OCI-LY3 (cell line): ENCODE measurements at regions not wholly inside any gene's neighbourhood (a gene's known extent, or its start where the extent isn't known, plus 50 kb on each side); places are given as distances from the start of the nearest gene placed in this dataset.

Experiments used
- H2AFZ ChIP-seq: fragments of 200-600, 300-600 bp; shearing (Covaris generic); 2 replicates; pipeline ENCODE4 v1.6.0; 2014; ENCODE audit warnings: antibody characterized with exemption, low read depth, low read length
- H3K27ac ChIP-seq: fragments of 200-600, 300-600 bp; sonication (generic); 2 replicates; pipeline ENCODE4 v1.5.1; 2014; ENCODE audit warnings: mild to moderate bottlenecking, low read length, moderate library complexity, mixed read lengths
- H3K27me3 ChIP-seq: fragments of 200-600, 300-600 bp; sonication (generic); 2 replicates; pipeline ENCODE4 v1.6.1; 2014; ENCODE audit warnings: low read depth, low read length, mixed read lengths
- H3K36me3 ChIP-seq: fragments of 200-600, 300-600 bp; sonication (generic); replicated peaks from 2 replicates; pipeline ENCODE3; 2014; ENCODE audit warnings: low read depth, low read length, mixed read lengths
- H3K4me1 ChIP-seq: fragments of 300-600, 200-600 bp; sonication (generic); 2 replicates; pipeline ENCODE4 v1.6.1; 2014; ENCODE audit warnings: low read length, mixed read lengths
- H3K4me2 ChIP-seq: fragments of 200-600, 300-600 bp; sonication (generic); 2 replicates; pipeline ENCODE4 v1.6.1; 2014; ENCODE audit warnings: low read length, mixed read lengths
- H3K4me3 ChIP-seq: fragments of 300-600, 200-600 bp; sonication (generic); 2 replicates; pipeline ENCODE4 v1.5.1; 2014; ENCODE audit warnings: antibody characterized with exemption, mild to moderate bottlenecking, low read length, moderate library complexity
- H3K79me2 ChIP-seq: fragments of 300-600, 200-600 bp; shearing (Covaris generic); 2 replicates; pipeline ENCODE4 v1.6.1; 2014; ENCODE audit warnings: mild to moderate bottlenecking, low read length, mixed read lengths
- H3K9ac ChIP-seq: fragments of 300-600, 200-600 bp; shearing (Covaris generic); 2 replicates; pipeline ENCODE4 v1.6.0; 2014; ENCODE audit warnings: mild to moderate bottlenecking, low read length, moderate library complexity
- H3K9me3 ChIP-seq: fragments of 200-600, 300-600 bp; shearing (Covaris generic); 2 replicates; pipeline ENCODE4 v1.6.1; 2014; ENCODE audit warnings: low read length, mixed read lengths; ENCODE audit not compliant: insufficient read depth
- H4K20me1 ChIP-seq: fragments of 200-600, 300-600 bp; sonication (generic); 2 replicates; pipeline ENCODE4 v1.6.1; 2016; ENCODE audit warnings: low read length, mixed read lengths; ENCODE audit not compliant: insufficient read depth
- EZH2phosphoT487 ChIP-seq: fragments of 200-600 bp; shearing (Covaris generic); IDR thresholded peaks from 2 replicates; pipeline ENCODE4 v1.6.1; 2018; ENCODE audit warnings: antibody characterized with exemption, mixed run types, low read depth
- TF ChIP-seq, protein P1 (sequence below): fragments of 200-600, 300-600 bp; sonication (generic); IDR thresholded peaks from 2 replicates; pipeline ENCODE4 v1.5.1; 2014; ENCODE audit warnings: antibody characterized with exemption, low read length, low read depth

GRCh38 chr12:25875661-25876060 is 82.8 kb upstream of the RASSF8 start:
- H3K27me3 ChIP-seq: no peaks in the 10 kb centered on the region
- H3K36me3 ChIP-seq: no peaks in the 10 kb centered on the region
- H3K4me3 ChIP-seq: no peak overlapping the region
- H3K4me2 ChIP-seq: no peak overlapping the region
- H3K27ac ChIP-seq: no peak overlapping the region
- peaks cover 10% of the 10 kb centered on the region for H3K4me1 ChIP-seq
- no peak overlapping the region for H3K9ac ChIP-seq
- no peaks in the 10 kb centered on the region for H3K9me3 ChIP-seq
- no peaks in the 10 kb centered on the region for H4K20me1 ChIP-seq
- H3K79me2 ChIP-seq: no peaks in the 10 kb centered on the region
- TF ChIP-seq, protein P1, sequence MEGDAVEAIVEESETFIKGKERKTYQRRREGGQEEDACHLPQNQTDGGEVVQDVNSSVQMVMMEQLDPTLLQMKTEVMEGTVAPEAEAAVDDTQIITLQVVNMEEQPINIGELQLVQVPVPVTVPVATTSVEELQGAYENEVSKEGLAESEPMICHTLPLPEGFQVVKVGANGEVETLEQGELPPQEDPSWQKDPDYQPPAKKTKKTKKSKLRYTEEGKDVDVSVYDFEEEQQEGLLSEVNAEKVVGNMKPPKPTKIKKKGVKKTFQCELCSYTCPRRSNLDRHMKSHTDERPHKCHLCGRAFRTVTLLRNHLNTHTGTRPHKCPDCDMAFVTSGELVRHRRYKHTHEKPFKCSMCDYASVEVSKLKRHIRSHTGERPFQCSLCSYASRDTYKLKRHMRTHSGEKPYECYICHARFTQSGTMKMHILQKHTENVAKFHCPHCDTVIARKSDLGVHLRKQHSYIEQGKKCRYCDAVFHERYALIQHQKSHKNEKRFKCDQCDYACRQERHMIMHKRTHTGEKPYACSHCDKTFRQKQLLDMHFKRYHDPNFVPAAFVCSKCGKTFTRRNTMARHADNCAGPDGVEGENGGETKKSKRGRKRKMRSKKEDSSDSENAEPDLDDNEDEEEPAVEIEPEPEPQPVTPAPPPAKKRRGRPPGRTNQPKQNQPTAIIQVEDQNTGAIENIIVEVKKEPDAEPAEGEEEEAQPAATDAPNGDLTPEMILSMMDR: no peak
- TF ChIP-seq EZH2phosphoT487: no peak
- no peak overlapping the region for H2AFZ ChIP-seq

DNA sequence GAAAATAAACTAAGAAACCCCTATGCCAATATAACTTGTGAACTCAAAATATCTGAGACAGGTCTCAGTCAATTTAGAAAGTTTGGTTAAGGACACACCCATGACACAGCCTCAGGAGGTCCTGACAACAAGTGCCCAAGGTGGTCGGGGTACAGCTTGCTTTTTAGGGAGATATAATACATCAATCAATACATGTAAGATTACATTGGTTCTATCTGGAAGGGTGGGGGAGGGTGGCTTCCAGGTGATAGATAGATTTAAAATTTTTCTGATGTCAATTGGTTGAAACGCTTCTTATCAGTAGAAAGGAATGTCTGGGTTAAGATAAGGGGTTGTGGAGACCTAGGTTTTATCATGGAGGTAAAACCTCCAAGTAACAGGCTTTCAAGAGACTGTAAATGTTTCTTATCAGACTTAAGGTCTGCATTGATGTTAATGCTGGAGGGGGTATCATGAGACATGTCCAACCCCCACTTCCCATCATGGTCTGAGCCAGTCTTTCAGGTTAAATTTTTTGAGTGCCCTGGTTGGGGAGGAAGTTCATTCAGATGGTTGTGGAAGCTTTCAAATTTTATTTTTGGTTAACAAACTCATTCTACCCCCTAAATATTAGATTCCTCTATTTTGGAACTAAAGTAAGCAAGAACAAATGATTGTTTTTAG is 82.0 kb upstream of the RASSF8 start:
- no peak overlapping the region for H3K27ac ChIP-seq
- no peaks in the 10 kb centered on the region for H3K27me3 ChIP-seq
- no peak overlapping the region for H3K4me2 ChIP-seq
- H3K9me3 ChIP-seq: no peaks in the 10 kb centered on the region
- H4K20me1 ChIP-seq: no peaks in the 10 kb centered on the region
- no peak overlapping the region for H3K9ac ChIP-seq
- no peaks in the 10 kb centered on the region for H3K36me3 ChIP-seq
- H3K79me2 ChIP-seq: no peaks in the 10 kb centered on the region
- TF ChIP-seq, protein P1: no peak
- no peak for TF ChIP-seq EZH2phosphoT487
- H3K4me3 ChIP-seq: no peak overlapping the region
- H2AFZ ChIP-seq: no peak overlapping the region
- H3K4me1 ChIP-seq: peaks cover 10% of the 10 kb centered on the region

DNA sequence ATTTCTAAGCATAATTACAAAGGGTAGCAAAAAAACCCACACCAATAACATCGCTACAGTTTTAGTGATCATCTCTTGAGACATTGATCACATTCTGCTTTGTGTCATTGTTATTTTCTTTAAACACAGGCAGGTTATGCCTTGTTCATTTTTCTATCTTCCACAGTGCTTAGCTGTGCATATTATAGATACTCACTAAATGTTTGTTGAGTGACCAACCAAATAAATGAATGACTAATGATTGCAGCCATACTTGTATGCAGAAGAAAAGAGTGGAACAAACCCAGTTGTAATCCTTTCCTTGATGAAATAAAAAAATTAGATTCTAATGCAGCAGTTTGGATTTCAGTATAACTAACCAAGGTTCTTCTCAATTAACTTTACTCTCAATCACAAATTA is 81.0 kb upstream of the RASSF8 start:
- no peak overlapping the region for H2AFZ ChIP-seq
- H3K9ac ChIP-seq: no peak overlapping the region
- no peak overlapping the region for H3K27ac ChIP-seq
- H3K4me2 ChIP-seq: no peak overlapping the region
- no peak overlapping the region for H3K4me3 ChIP-seq
- H3K9me3 ChIP-seq: no peaks in the 10 kb centered on the region
- TF ChIP-seq, protein P1: no peak
- no peak for TF ChIP-seq EZH2phosphoT487
- H3K36me3 ChIP-seq: no peaks in the 10 kb centered on the region
- no peaks in the 10 kb centered on the region for H3K27me3 ChIP-seq
- H3K4me1 ChIP-seq: peaks cover 10% of the 10 kb centered on the region
- no peaks in the 10 kb centered on the region for H4K20me1 ChIP-seq
- H3K79me2 ChIP-seq: no peaks in the 10 kb centered on the region

DNA sequence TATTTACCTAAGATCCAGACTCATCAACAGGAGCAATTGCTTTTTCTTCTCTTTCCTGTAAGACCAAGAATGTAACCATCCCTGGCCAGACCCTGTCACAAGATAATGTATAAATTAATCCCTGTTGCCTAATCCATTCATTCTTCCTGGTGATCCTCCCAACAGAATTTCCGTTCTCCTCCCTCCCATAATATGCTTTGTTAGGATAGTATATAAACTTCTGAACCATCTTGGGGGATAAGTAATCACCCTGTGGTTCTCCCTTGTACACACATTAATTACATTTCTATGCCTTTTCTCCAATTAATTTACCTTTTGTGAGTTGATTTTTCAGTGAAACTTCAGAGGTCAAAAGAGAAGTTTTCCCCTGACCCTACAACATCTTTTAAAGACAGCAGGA is 76.2 kb upstream of the RASSF8 start:
- Histone ChIP-seq H4K20me1 (no peaks in the 10 kb centered on the region), H3K4me2 (no peak overlapping the region), H2AFZ (no peak overlapping the region), H3K27ac (no peak overlapping the region), H3K9me3 (no peaks in the 10 kb centered on the region), H3K4me3 (no peak overlapping the region), H3K4me1 (no peaks in the 10 kb centered on the region), H3K9ac (no peak overlapping the region), H3K36me3 (no peaks in the 10 kb centered on the region), H3K79me2 (no peaks in the 10 kb centered on the region), H3K27me3 (no peaks in the 10 kb centered on the region)
- TF ChIP-seq EZH2phosphoT487: no peak
- TF ChIP-seq, protein P1: no peak
